Sigmoid colon (tissue), 6 donors: ENCODE measurements at regions not wholly inside any gene's neighbourhood (a gene's known extent, or its start where the extent isn't known, plus 50 kb on each side); places are given as distances from the start of the nearest gene placed in this dataset.
"Not testable (repeated sequence)": the region's sequence is repeated elsewhere in the genome, so short reads cannot be mapped to it uniquely, and the experiment has no call there.

Experiments used
- DNase-seq: peaks from one replicate; pipeline ENCODE4 v3.0.0-alpha.2; 2019
- H3K27ac ChIP-seq, 4 donors: fragments of 200-600 bp; sonication (generic); one replicate each; pipeline ENCODE4 v1.5.1; 2016 to 2019; ENCODE audit warnings: mild to moderate bottlenecking in 1 of 4
- H3K27me3 ChIP-seq, 3 donors: fragments of 200-600 bp; sonication (generic); one replicate each; pipeline ENCODE4 v1.5.1; 2019; ENCODE audit warnings: mild to moderate bottlenecking in 1 of 3
- H3K36me3 ChIP-seq, 4 donors: fragments of 200-600 bp; sonication (generic); one replicate each; pipeline ENCODE4 v1.5.1; 2016 to 2019
- H3K4me1 ChIP-seq, 4 donors: fragments of 200-600 bp; sonication (generic); one replicate each; pipeline ENCODE4 v1.5.1; 2017 to 2019
- H3K4me3 ChIP-seq, 4 donors: fragments of 200-600 bp; sonication (generic); one replicate each; pipeline ENCODE4 v1.5.1; 2017 to 2019; ENCODE audit warnings: mild to moderate bottlenecking in 2 of 4, moderate library complexity in 1 of 4
- H3K9me3 ChIP-seq, 4 donors: fragments of 200-600 bp in 3 of 4; sonication (generic) in 3 of 4; one replicate each; pipeline versions ENCODE4 v1.5.1 to v1.6.1; 2013 to 2019
- EP300 ChIP-seq, 4 donors: sonication (generic); formaldehyde crosslinking; IDR thresholded peaks; one replicate each; pipeline ENCODE4 v1.6.1; 2017; ENCODE audit warnings: antibody characterized with exemption in 4 of 4
- POLR2A ChIP-seq, 2 donors: fragments of 450-650 bp; IDR thresholded peaks; one replicate each; pipeline ENCODE4 v1.6.1; 2016; ENCODE audit warnings: antibody characterized with exemption in 2 of 2, mild to moderate bottlenecking in 2 of 2, moderate library complexity in 2 of 2
- POLR2AphosphoS5 ChIP-seq, 4 donors: sonication (generic); formaldehyde crosslinking; IDR thresholded peaks; one replicate each; pipeline ENCODE4 v1.6.1; 2017; ENCODE audit warnings: antibody characterized with exemption in 4 of 4
- WGBS, 2 donors: extraction: QIAGEN DNeasy Blood & Tissue Kit; methylation state at CpG; one replicate each; pipeline ENCODE4 v1.1.7; 2013; 5-methylcytosine and 5-hydroxymethylcytosine counted together
- intact Hi-C: fragments of 100-400 bp; cut with DNase I; formaldehyde crosslinking; loops from one replicate; pipeline ENCODE4 v1.15.1; 2023
- TF ChIP-seq, protein P1 (sequence below), 4 experiments: fragments of 450-650 bp in 3 of 4; fragments of 200-600 bp in 1 of 4; IDR thresholded peaks; one replicate each; pipeline ENCODE4 v1.5.1; 2016 to 2019; ENCODE audit warnings: antibody characterized with exemption in 4 of 4, mild to moderate bottlenecking in 3 of 4, moderate library complexity in 2 of 4
- donor health status: healthy with polysubstance abuse.
- donor health status: healthy.

DNA sequence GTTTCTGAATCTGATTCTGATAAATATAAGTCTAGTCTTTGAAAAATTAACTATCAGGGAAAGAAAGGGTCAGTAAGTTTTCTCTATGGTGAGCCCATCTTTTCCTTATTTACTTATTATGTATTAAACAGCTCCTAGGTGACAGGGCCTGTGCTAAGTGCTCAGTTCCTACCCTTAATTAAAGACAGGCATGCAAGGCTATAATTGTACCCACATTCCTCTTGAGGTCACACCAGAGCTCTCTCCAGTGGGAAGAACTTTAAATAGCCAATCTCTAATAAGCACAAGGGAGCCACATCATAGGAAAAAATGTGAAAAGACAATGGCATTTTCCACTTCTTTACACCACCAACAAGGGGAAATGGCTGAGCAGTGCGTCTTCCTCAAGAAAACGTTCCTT lies 421.8 kb upstream of the SLC35B3 start:
- no peaks in the 10 kb centered on the region for H3K27me3 ChIP-seq
- H3K27ac ChIP-seq: no peak overlapping the region
- DNase-seq: no peak
- intact Hi-C loops: no loop called here
- 81 to 92% methylated on average over 2 of the region's 2 CpGs for WGBS, 2 donors
- no peaks in the 10 kb centered on the region for H3K9me3 ChIP-seq
- no peaks in the 10 kb centered on the region for H3K4me1 ChIP-seq
- no peak for TF ChIP-seq EP300 (IDR thresholded peaks at IDR 0.05)
- TF ChIP-seq, protein P1, sequence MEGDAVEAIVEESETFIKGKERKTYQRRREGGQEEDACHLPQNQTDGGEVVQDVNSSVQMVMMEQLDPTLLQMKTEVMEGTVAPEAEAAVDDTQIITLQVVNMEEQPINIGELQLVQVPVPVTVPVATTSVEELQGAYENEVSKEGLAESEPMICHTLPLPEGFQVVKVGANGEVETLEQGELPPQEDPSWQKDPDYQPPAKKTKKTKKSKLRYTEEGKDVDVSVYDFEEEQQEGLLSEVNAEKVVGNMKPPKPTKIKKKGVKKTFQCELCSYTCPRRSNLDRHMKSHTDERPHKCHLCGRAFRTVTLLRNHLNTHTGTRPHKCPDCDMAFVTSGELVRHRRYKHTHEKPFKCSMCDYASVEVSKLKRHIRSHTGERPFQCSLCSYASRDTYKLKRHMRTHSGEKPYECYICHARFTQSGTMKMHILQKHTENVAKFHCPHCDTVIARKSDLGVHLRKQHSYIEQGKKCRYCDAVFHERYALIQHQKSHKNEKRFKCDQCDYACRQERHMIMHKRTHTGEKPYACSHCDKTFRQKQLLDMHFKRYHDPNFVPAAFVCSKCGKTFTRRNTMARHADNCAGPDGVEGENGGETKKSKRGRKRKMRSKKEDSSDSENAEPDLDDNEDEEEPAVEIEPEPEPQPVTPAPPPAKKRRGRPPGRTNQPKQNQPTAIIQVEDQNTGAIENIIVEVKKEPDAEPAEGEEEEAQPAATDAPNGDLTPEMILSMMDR (IDR thresholded peaks at IDR 0.05): no peak
- TF ChIP-seq POLR2A (IDR thresholded peaks at IDR 0.05): no peak
- no peak for TF ChIP-seq POLR2AphosphoS5 (IDR thresholded peaks at IDR 0.05)
- no peaks in the 10 kb centered on the region for H3K36me3 ChIP-seq
- H3K4me3 ChIP-seq: no peak overlapping the region

DNA sequence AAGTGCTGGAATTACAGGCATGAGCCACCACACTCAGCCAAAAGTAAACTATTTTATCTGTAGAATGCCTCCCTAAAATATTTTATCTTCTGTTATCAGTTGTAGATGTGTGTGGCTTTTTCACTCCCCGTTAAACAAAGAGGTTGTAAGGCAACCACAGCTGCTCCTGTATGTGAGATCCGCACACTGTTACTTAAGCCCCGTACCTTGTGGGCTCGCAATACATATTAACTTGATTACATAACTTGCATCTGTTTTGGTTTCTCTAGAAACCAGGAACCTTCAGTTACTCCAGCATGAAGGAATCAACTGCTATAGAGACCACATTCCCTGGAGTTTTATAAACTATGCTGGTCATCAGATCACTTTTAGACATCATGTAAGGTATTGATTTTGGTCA lies 420.1 kb upstream of the SLC35B3 start:
- intact Hi-C loops: no loop called here
- no peaks in the 10 kb centered on the region for H3K27me3 ChIP-seq
- no peaks in the 10 kb centered on the region for H3K9me3 ChIP-seq
- no peak for TF ChIP-seq POLR2A (IDR thresholded peaks at IDR 0.05)
- no peak for TF ChIP-seq POLR2AphosphoS5 (IDR thresholded peaks at IDR 0.05)
- TF ChIP-seq, protein P1 (IDR thresholded peaks at IDR 0.05): no peak
- TF ChIP-seq EP300 (IDR thresholded peaks at IDR 0.05): no peak
- H3K27ac ChIP-seq: no peak overlapping the region
- no peaks in the 10 kb centered on the region for H3K4me1 ChIP-seq
- H3K36me3 ChIP-seq: no peaks in the 10 kb centered on the region
- DNase-seq: no peak
- no peak overlapping the region for H3K4me3 ChIP-seq
- 76% methylated on average over 4 of the region's 4 CpGs for WGBS, 2 donors

DNA sequence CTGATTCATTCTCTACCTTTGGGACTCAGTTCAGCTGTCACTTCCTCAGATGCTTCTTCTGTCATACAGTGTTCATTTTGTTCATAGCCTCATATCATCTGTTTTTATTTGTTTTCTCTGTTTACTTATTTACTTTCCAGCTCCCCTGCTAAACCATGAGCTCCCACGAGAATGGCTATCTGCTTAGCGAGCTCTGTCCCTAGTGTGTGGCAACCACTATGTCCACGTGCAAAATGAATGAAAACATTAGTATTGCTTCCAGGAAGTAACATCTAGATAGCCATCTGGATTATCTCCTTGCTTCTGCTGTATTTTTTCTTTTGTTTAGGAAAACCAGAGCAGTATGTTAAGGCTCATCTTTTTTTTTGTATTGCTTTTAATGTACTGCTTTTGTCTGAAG lies 417.0 kb upstream of the SLC35B3 start:
- H3K36me3 ChIP-seq: no peaks in the 10 kb centered on the region
- H3K9me3 ChIP-seq: no peaks in the 10 kb centered on the region
- intact Hi-C loops: no loop called here
- TF ChIP-seq, protein P1 (IDR thresholded peaks at IDR 0.05): no peak
- TF ChIP-seq POLR2A (IDR thresholded peaks at IDR 0.05) (no peak), EP300 (IDR thresholded peaks at IDR 0.05) (no peak), POLR2AphosphoS5 (IDR thresholded peaks at IDR 0.05) (no peak)
- no peaks in the 10 kb centered on the region for H3K27me3 ChIP-seq
- H3K4me1 ChIP-seq: no peaks in the 10 kb centered on the region
- no peak overlapping the region for H3K27ac ChIP-seq
- H3K4me3 ChIP-seq: no peak overlapping the region
- WGBS, 2 donors: 48 to 57% methylated on average over 3 of the region's 3 CpGs
- DNase-seq: no peak

DNA sequence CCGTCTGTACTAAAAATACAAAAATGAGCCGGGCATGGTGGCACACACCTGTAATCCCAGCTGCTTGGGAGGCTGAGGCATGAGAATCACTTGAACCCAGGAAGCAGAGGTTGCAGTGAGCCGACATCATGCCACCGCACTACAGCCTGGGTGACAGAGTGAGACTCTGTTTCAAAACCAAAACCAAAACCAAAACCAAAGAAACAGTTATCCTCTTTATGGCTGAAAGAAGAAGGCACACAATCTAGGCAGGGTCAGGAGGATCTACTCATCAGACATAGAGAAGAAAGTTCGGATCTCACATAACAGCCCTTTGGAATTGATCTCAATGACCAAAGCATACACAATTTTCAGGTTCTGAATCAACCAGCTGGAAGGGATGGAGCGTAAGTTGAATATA lies 411.3 kb upstream of the SLC35B3 start:
- 84 to 93% methylated on average over 6 of the region's 6 CpGs for WGBS, 2 donors

DNA sequence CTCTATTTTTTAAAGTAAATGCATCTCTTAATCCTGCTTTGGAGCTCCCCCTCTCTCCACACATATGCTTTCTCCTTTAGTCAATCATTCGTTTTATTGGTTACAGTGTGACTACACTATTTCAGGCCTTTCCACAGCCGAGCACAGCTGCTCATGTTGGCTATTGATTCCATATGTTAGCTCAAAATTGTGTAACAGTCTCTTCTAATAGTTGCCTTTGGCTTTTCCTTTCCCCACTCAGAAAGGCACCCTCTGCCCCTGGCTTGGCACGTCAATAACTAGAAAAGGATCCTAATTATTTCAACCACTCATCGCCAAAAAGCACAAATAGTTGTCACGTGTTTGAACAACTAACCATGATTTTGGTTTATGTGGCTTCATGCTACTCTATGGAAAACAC lies 410.3 kb upstream of the SLC35B3 start:
- Histone ChIP-seq H3K27ac (no peak overlapping the region), H3K9me3 (no peaks in the 10 kb centered on the region), H3K27me3 (no peaks in the 10 kb centered on the region), H3K36me3 (no peaks in the 10 kb centered on the region), H3K4me3 (no peak overlapping the region), H3K4me1 (no peaks in the 10 kb centered on the region)
- TF ChIP-seq POLR2AphosphoS5 (IDR thresholded peaks at IDR 0.05): no peak
- no peak for TF ChIP-seq POLR2A (IDR thresholded peaks at IDR 0.05)
- TF ChIP-seq, protein P1 (IDR thresholded peaks at IDR 0.05): no peak
- TF ChIP-seq EP300 (IDR thresholded peaks at IDR 0.05): no peak
- intact Hi-C loops: no loop called here
- 75 to 78% methylated on average over 5 of the region's 5 CpGs for WGBS, 2 donors
- no peak for DNase-seq

More for the DNA sequence above, 411.3 kb upstream of the SLC35B3 start:
- H3K4me3 ChIP-seq, H3K36me3 ChIP-seq, H3K27ac ChIP-seq, intact Hi-C loops, H3K9me3 ChIP-seq, H3K4me1 ChIP-seq, H3K27me3 ChIP-seq, DNase-seq: not testable (repeated sequence)
